GM12878 (cell line): ENCODE measurements at regions not wholly inside any gene's neighbourhood (a gene's known extent, or its start where the extent isn't known, plus 50 kb on each side); places are given as distances from the start of the nearest gene placed in this dataset.

ENCODE experiments used
- ATAC-seq: fragments of 200-7000 bp; cut with Tn5 transposase; 3 replicates; pipeline ENCODE4 v1.9.1; 2020; ENCODE audit warnings: mild to moderate bottlenecking, moderate library complexity
- BruUV-seq: library from RNA; stranded (reverse); fragments of 400-500 nt; replicated peaks from 2 replicates; lab custom pipeline; 2021; lab: Mats Ljungman, UMichigan
- CTCF ChIA-PET: fragments of 300-600 bp; sonication (Branson Sonifier 250); formaldehyde crosslinking; extraction: SDS; loops from one replicate; lab custom pipeline; 2021; ENCODE audit warnings: inconsistent platforms; lab: Yijun Ruan, JAX
- POLR2A ChIA-PET: fragments of 350-600 bp; formaldehyde crosslinking; extraction: SDS; loops from one replicate; lab custom pipeline; 2021; ENCODE audit warnings: inconsistent platforms; lab: Charles Lee
- RAD21 ChIA-PET: fragments of 300-600 bp; sonication (Branson Sonifier 250); formaldehyde crosslinking; loops from one replicate; lab custom pipeline; 2023; ENCODE audit warnings: antibody characterized with exemption; ENCODE audit not compliant: unreplicated experiment; lab: Charles Lee
- SMC1A ChIA-PET: fragments of 300-600 bp; sonication (Branson Sonifier 250); formaldehyde crosslinking; loops from one replicate; lab custom pipeline; 2023; ENCODE audit not compliant: unreplicated experiment, uncharacterized antibody; lab: Charles Lee
- DNase-seq: peaks from one replicate; pipeline ENCODE4 v3.0.0-alpha.2; 2011; ENCODE audit warnings: low read depth, low spot score
- FAIRE-seq: peaks from 3 replicates; lab custom pipeline; 2011; peaks lifted over from hg19 to GRCh38; lab: Jason Lieb, UNC
- H2AFZ ChIP-seq: 2 replicates; pipeline ENCODE4 v1.6.0; 2011; ENCODE audit warnings: low read depth, low read length, control low read depth; ENCODE audit not compliant: control insufficient read depth
- H3K27ac ChIP-seq: 2 replicates; pipeline ENCODE4 v1.5.1; 2011; ENCODE audit warnings: control low read depth; ENCODE audit not compliant: control insufficient read depth, insufficient read depth
- H3K27me3 ChIP-seq, 2 experiments: replicated peaks in 1 of 2; 2 replicates each; pipeline versions ENCODE4 v1.6.0 to v1.6.1; 2011; ENCODE audit warnings: low read length in 1 of 2; ENCODE audit not compliant: control insufficient read depth in 2 of 2, insufficient read depth in 2 of 2
- H3K36me3 ChIP-seq, 2 experiments: 2 replicates each; pipeline ENCODE4 v1.5.1; 2011; ENCODE audit warnings: low read length in 1 of 2; ENCODE audit not compliant: control insufficient read depth in 2 of 2, insufficient read depth in 2 of 2
- H3K4me1 ChIP-seq: 2 replicates; pipeline ENCODE4 v1.6.1; 2011; ENCODE audit warnings: mild to moderate bottlenecking, low read length, moderate library complexity, mixed read lengths; ENCODE audit not compliant: control insufficient read depth, insufficient read depth
- H3K4me2 ChIP-seq: 2 replicates; pipeline ENCODE4 v1.6.0; 2011; ENCODE audit warnings: control low read depth; ENCODE audit not compliant: control insufficient read depth, insufficient read depth
- H3K4me3 ChIP-seq: fragments of 200-600 bp; sonication (generic); 2 replicates; pipeline ENCODE4 v1.5.1; 2016
- H3K79me2 ChIP-seq: 2 replicates; pipeline ENCODE4 v1.6.0; 2011; ENCODE audit warnings: low read length; ENCODE audit not compliant: control insufficient read depth, insufficient read depth
- H3K9ac ChIP-seq: 2 replicates; pipeline ENCODE4 v1.8.0; 2011; ENCODE audit warnings: low read length, control low read depth, mixed read lengths; ENCODE audit not compliant: control insufficient read depth, insufficient read depth
- H3K9me3 ChIP-seq: replicated peaks from 3 replicates; pipeline ENCODE4 v1.5.1; 2011; ENCODE audit warnings: mild to moderate bottlenecking, low read length; ENCODE audit not compliant: control insufficient read depth, insufficient read depth
- H4K20me1 ChIP-seq: 2 replicates; pipeline ENCODE4 v1.6.0; 2011; ENCODE audit not compliant: control insufficient read depth, insufficient read depth
- FOXM1 ChIP-seq: IDR thresholded peaks from 2 replicates; pipeline ENCODE4 v1.6.1; 2012; ENCODE audit warnings: low read depth, mild to moderate bottlenecking, inconsistent platforms, low read length, moderate library complexity
- HDGF ChIP-seq: fragments of 450-650 bp; IDR thresholded peaks from 2 replicates; pipeline ENCODE4 v1.6.1; 2016; ENCODE audit warnings: antibody characterized with exemption
- IRF4 ChIP-seq: IDR thresholded peaks from 2 replicates; pipeline ENCODE4 v1.6.1; 2011; ENCODE audit warnings: low read depth, low read length
- JUND ChIP-seq: IDR thresholded peaks from 2 replicates; pipeline ENCODE4 v1.6.1; 2012; ENCODE audit warnings: low read depth, mild to moderate bottlenecking, low read length, improper control_type of control experiment, moderate library complexity
- MTA3 ChIP-seq: IDR thresholded peaks from 2 replicates; pipeline ENCODE4 v1.6.1; 2012; ENCODE audit warnings: low read length, inconsistent platforms, borderline replicate concordance
- NR2C1 ChIP-seq: fragments of 450-650 bp; IDR thresholded peaks from 2 replicates; pipeline ENCODE4 v1.6.1; 2017; ENCODE audit warnings: antibody characterized with exemption, mild to moderate bottlenecking, moderate library complexity
- REST ChIP-seq: IDR thresholded peaks from 2 replicates; pipeline ENCODE4 v1.6.1; 2012; ENCODE audit warnings: mild to moderate bottlenecking, low read depth, low read length
- SMAD5 ChIP-seq: IDR thresholded peaks from 2 replicates; pipeline ENCODE4 v1.6.1; 2016; ENCODE audit warnings: antibody characterized with exemption, low read depth
- USF1 ChIP-seq: IDR thresholded peaks from 2 replicates; pipeline ENCODE4 v1.6.1; 2011; ENCODE audit warnings: borderline replicate concordance, low read depth, mild to moderate bottlenecking, moderate library complexity, mixed read lengths, low read length; ENCODE audit not compliant: insufficient read depth; ENCODE audit errors: extremely low read length
- USF2 ChIP-seq: IDR thresholded peaks from 2 replicates; pipeline ENCODE4 v1.6.1; 2011; ENCODE audit warnings: low read depth, low read length, improper control_type of control experiment, borderline replicate concordance
- ZBTB33 ChIP-seq: fragments of 450-650 bp; IDR thresholded peaks from 2 replicates; pipeline ENCODE4 v1.6.1; 2017; ENCODE audit warnings: mild to moderate bottlenecking
- WGBS: methylation state at CpG from one replicate; pipeline ENCODE4 v1.1.6; 2016; ENCODE audit warnings: low lambda C conversion rate; ENCODE audit not compliant: insufficient replicate concordance, insufficient coverage; ENCODE audit errors: missing lambda C conversion rate; 5-methylcytosine and 5-hydroxymethylcytosine counted together
- in situ Hi-C: fragments of 300-500 bp; cut with MboI; formaldehyde crosslinking; loops from 9 replicates; pipeline ENCODE4 v1.14.3; 2018; ENCODE audit warnings: mixed read lengths
- intact Hi-C: fragments of 100-400 bp; cut with micrococcal nuclease; formaldehyde crosslinking; loops from one replicate; pipeline ENCODE4 v1.14.2; 2022; ENCODE audit not compliant: unreplicated experiment

- TF ChIP-seq ZBTB33 = no peak
- TF ChIP-seq USF2 = no peak
- no peak for TF ChIP-seq MTA3
These were observed 153.9 kb upstream of the GORAB start (continued) for GRCh38 chr1:170377896-170378634.

- Histone ChIP-seq H3K4me1 (no peaks in the 10 kb centered on the region), H3K36me3 (no peaks in the 10 kb centered on the region), H3K4me3 (no peak overlapping the region), H2AFZ (no peak overlapping the region), H4K20me1 (no peaks in the 10 kb centered on the region), H3K79me2 (no peaks in the 10 kb centered on the region), H3K9me3 (no peaks in the 10 kb centered on the region), H3K9ac (no peak overlapping the region), H3K4me2 (no peak overlapping the region), H3K27me3 (no peaks in the 10 kb centered on the region), H3K27ac (no peak overlapping the region)
- 30% methylated on average over 2 of the region's 2 CpGs for WGBS
- in situ Hi-C loops (no loop called here), intact Hi-C loops (no loop called here)
- ChIA-PET SMC1A (interaction anchor here (1.5 kb wide), 1 partner anchor 259 kb away, joined by 3 read pairs; no protein-coding TSS in a partner anchor), RAD21 (no interaction called here), CTCF (no interaction called here), POLR2A (no interaction called here)
- ATAC-seq (no peak), FAIRE-seq (no peak), DNase-seq (no peak)
- TF ChIP-seq REST (no peak), NR2C1 (no peak), IRF4 (no peak), SMAD5 (no peak), JUND (no peak), FOXM1 (no peak), HDGF (no peak), USF1 (no peak)
- BruUV-seq = no TSS peak
These were observed 146.2 kb upstream of the GORAB start for GRCh38 chr1:170385750-170386149.
